ENCODE measurements at regions not wholly inside any gene's neighbourhood (a gene's known extent, or its start where the extent isn't known, plus 50 kb on each side); places are given as distances from the start of the nearest gene placed in this dataset.
"Not testable (repeated sequence)": the region's sequence is repeated elsewhere in the genome, so short reads cannot be mapped to it uniquely, and the experiment has no call there.

DNA sequence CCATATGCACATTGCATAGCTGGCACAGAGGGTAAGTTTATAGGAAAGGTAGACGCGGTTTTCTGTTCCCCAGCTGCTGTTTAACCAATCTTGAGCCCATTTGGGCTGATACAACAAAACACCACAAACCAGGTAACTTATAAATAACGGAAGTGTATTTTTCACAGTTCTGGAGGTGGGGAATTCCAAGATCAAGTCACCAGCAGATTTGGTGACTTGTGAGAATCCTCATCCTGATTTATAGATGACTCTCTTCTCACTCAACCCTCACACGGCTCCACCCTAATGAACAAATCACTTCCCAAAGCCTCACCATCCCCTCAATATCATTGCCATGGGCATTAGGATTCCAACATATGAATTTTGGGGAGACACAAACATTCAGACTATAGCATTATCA is 694.4 kb upstream of the NR2F2 start:
- no peak for DNase-seq

DNA sequence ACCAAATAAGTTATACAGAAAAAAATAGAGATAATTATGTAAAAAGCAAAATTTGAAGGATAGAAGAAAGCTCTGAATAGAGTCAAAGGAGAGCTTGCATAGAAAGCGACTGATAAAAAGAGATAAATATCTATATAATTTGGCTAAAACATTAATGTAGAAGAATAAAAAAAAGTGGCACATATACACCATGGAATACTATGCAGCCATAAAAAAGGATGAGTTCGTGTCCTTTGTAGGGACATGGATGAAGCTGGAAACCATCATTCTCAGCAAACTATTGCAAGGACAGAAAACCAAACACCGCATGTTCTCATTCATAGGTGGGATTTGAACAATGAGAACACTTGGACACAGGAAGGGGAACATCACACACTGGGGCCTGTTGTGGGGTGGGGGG is 693.3 kb upstream of the NR2F2 start:
- DNase-seq = not testable (repeated sequence)

- no peak for DNase-seq
These were observed 691.3 kb upstream of the NR2F2 start for GRCh38 chr15:95639208-95639607.

GRCh38 chr15:95644100-95644875 is 686.2 kb upstream of the NR2F2 start:
- DNase-seq = no peak

GRCh38 chr15:95645791-95646338 is 684.6 kb upstream of the NR2F2 start:
- DNase-seq = no peak

DNA sequence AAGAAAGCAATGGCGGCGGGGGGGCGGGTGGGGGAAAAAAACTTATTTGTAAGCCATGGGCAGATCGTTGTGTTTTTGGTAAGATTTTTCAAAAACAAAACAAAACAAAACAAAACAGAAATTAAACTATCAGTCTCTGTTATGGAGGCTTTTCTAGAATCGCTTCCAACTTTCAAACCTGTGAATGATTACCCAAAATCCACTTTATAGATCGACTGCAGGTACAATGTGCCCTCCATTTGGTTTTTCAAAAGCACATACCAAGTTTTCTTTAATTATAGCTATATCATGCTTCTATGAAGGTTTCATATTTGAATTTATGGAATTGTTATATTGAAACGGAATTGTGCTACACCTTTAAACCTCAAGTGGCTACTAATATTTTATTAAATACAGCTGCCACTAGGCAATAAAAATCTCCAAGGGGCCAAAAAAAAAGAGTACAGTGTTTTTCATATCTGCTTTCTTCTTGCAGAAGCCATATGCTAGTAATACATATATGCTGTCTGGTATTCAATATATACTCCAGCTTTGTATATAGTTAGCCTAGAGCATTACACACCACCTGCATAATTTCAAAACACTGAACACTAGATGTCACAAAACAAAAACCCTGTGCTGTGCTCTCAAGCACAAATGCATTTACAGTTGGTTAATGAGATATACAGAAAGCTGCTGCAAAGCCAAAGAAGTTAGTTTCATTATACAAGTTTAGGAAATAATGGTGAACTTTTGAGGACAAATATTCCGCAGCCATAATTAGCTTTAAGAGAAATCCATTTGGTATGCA is 683.8 kb upstream of the NR2F2 start:
- DNase-seq = no peak

- no peak for DNase-seq
These were observed 682.8 kb upstream of the NR2F2 start for GRCh38 chr15:95647531-95648277.

GRCh38 chr15:95653361-95653805 is 677.1 kb upstream of the NR2F2 start:
- no peak for DNase-seq

DNA sequence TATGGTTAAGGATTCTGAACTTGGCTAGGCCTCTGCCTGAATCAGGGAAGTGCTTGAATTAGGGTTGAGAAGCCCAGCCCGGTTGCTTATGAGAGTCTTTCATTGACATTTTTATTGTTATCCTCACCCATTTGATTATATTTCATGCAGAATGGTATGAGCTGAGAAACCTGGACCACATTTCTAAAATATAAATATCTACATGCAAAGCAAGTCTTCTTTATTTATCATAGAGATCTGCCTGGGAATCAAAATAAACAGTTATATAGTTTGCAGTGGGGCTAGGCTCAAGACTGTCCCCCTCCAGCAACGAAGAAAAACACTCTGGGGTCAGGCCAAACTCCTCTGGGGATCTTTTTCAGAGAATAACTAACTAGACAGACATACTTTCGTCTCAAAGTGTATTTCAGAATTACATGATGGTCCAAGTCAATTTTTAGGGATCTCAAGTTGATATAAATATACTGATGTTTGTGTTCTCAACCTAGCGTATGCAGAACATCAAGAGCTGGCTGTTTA is 675.4 kb upstream of the NR2F2 start:
- DNase-seq = no peak

DNA sequence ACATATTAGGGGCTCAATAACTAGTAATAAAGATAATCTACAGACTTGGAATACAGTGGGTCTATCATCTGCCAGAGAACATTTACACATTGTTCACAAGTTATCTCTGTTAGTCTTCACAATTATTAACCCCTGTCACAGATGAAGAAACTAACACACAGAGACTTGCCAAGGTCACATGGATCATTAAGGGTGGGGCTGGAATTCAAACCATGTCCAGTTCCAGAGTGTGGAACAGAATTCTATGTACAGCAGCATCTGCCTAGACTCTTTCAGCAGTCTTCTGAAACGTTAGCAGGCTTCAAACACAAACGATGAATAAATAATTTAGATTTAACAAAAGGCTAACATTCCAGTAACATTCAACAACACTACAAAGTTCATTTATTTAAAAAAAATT is 673.9 kb upstream of the NR2F2 start:
- no peak for DNase-seq

DNA sequence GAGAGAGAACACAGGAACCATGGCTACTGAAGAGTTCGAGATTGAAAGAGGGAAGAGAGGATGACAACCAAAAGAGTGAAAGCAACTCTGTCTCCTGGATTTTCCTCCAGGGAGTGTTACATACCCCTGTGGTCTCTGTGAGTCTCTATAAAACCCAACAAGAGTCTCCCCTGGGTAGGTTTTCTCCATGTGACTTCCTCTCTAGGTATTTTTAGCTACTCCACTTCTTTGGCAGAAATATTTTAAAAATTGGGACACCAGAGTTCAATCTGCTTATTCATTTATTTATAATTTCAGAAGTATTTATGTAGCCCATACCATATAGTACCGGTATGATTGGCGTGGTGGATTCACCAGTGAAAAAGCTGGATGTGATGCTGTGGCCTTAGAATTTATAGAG is 671.7 kb upstream of the NR2F2 start:
- DNase-seq = no peak

- DNase-seq = no peak
These were observed 670.8 kb upstream of the NR2F2 start for GRCh38 chr15:95659656-95660055.

- no peak for DNase-seq
These were observed 667.9 kb upstream of the NR2F2 start for GRCh38 chr15:95662638-95663037.

DNA sequence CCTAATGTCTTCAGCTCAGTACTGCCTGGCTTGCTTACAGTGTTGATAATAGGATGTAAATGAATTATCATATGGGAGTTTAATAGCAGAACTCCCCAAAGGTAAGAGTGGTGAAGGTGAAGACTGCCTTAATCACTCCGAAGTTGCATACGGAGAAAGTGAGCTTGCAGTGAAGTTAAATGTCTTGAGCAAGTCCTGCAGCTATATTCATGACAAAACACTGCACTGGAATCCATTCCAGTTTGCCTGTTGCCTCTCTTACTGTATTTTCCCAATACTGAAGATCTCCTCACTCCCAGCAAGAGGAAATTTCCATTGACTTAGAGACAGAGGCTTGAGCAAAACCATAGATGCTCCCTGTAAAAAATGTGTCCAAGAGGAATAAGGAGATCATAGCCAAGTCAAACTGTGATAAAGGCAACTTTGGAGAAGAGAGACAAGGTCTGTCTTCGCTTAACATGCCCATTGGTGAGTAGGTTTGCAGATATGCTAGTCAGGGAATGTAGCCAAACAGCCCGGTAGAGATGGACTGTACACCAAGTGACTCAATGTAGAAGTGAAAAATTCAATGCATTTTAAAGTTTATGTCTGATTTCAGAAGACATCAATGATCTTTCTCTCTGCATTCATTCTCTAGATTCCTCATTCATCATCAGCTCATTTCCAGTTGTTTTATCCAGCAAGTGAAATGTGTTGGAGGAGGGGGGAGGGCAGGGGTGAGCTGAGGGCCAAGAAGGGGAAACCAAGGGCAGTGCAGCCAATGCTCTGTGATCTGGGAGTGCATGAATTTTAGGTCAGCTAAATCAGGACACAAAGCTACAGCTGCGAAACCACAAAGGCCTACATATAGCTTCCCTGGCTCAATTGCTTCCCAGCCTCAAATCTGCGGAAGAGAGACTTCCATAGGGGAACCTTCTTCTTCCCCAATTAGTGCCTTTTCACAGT is 667.1 kb upstream of the NR2F2 start:
- DNase-seq = no peak

- no peak for DNase-seq
These were observed 666.0 kb upstream of the NR2F2 start for GRCh38 chr15:95664450-95664849.

GRCh38 chr15:95669146-95669922 is 661.2 kb upstream of the NR2F2 start:
- no peak for DNase-seq

- no peak for DNase-seq
These were observed 656.5 kb upstream of the NR2F2 start for GRCh38 chr15:95674031-95674430.

- no peak for DNase-seq
These were observed 654.0 kb upstream of the NR2F2 start for GRCh38 chr15:95676500-95676899.

- DNase-seq = no peak
These were observed 650.5 kb upstream of the NR2F2 start for GRCh38 chr15:95679847-95680582.

- DNase-seq = no peak
These were observed 649.8 kb upstream of the NR2F2 start for GRCh38 chr15:95680728-95681127.

All from AML-193 (cell line).